SU-DHL-6 (cell line): ENCODE measurements at regions not wholly inside any gene's neighbourhood (a gene's known extent, or its start where the extent isn't known, plus 50 kb on each side); places are given as distances from the start of the nearest gene placed in this dataset.
"Not testable (repeated sequence)": the region's sequence is repeated elsewhere in the genome, so short reads cannot be mapped to it uniquely, and the experiment has no call there.

ENCODE experiments used
- H2AFZ ChIP-seq: fragments of 200-600 bp; sonication (generic); 2 replicates; pipeline ENCODE4 v1.6.1; 2014; ENCODE audit warnings: low read depth, mild to moderate bottlenecking, moderate library complexity, mixed read lengths, antibody characterized with exemption, low read length; ENCODE audit not compliant: severe bottlenecking
- H3F3A ChIP-seq: fragments of 200-600 bp; shearing (Covaris generic); 2 replicates; pipeline ENCODE4 v1.6.0; 2016; ENCODE audit warnings: antibody characterized with exemption, mild to moderate bottlenecking; ENCODE audit not compliant: insufficient read depth
- H3K27ac ChIP-seq: fragments of 200-600 bp; sonication (generic); 2 replicates; pipeline ENCODE4 v1.5.1; 2016; ENCODE audit warnings: low read depth, mild to moderate bottlenecking, low read length, moderate library complexity, mixed read lengths
- H3K27me3 ChIP-seq: fragments of 200-600 bp; sonication (generic), shearing (Covaris generic); 2 replicates; pipeline ENCODE4 v1.6.0; 2014; ENCODE audit warnings: mild to moderate bottlenecking, low read length
- H3K36me3 ChIP-seq: fragments of 200-600 bp; sonication (generic); 2 replicates; pipeline ENCODE4 v1.6.1; 2014; ENCODE audit warnings: mild to moderate bottlenecking, low read length, mixed read lengths
- H3K4me2 ChIP-seq: fragments of 300-600, 200-600 bp; shearing (Covaris generic), sonication (generic); 2 replicates; pipeline ENCODE4 v1.6.0; 2014; ENCODE audit warnings: low read length, low read depth, mild to moderate bottlenecking; ENCODE audit not compliant: poor library complexity, severe bottlenecking
- H3K4me3 ChIP-seq: fragments of 200-600 bp; sonication (generic); 2 replicates; pipeline ENCODE4 v1.5.1; 2014; ENCODE audit warnings: antibody characterized with exemption, low read length, mild to moderate bottlenecking, mixed read lengths; ENCODE audit not compliant: insufficient read depth, poor library complexity, severe bottlenecking
- H3K79me2 ChIP-seq: fragments of 200-600 bp; sonication (generic); 2 replicates; pipeline ENCODE4 v1.6.1; 2014; ENCODE audit warnings: mild to moderate bottlenecking, low read length, moderate library complexity; ENCODE audit not compliant: insufficient read depth
- H3K9ac ChIP-seq: fragments of 200-600 bp; sonication (generic); 2 replicates; pipeline ENCODE4 v1.7.0; 2014; ENCODE audit warnings: mild to moderate bottlenecking, low read length
- H3K9me2 ChIP-seq: fragments of 200-600 bp; sonication (generic); replicated peaks from 2 replicates; pipeline ENCODE4 v1.6.1; 2014; ENCODE audit warnings: low read length; ENCODE audit not compliant: insufficient read depth
- H3K9me3 ChIP-seq: fragments of 200-600 bp; sonication (generic); 2 replicates; pipeline ENCODE4 v1.6.1; 2014; ENCODE audit warnings: low read length, mixed read lengths; ENCODE audit not compliant: insufficient read depth
- H4K20me1 ChIP-seq: fragments of 200-600 bp; sonication (generic); 2 replicates; pipeline ENCODE4 v1.6.1; 2014; ENCODE audit warnings: low read depth, mild to moderate bottlenecking, antibody characterized with exemption, low read length, moderate library complexity, mixed read lengths
- EZH2phosphoT487 ChIP-seq: fragments of 200-600 bp; sonication (generic), shearing (Covaris generic); conservative IDR thresholded peaks from 2 replicates; pipeline ENCODE4 v1.6.1; 2018; ENCODE audit warnings: mild to moderate bottlenecking, antibody characterized with exemption, low read length, moderate library complexity, mixed read lengths
- TF ChIP-seq, protein P1 (sequence below): fragments of 200-600 bp; sonication (generic); IDR thresholded peaks from one replicate; pipeline ENCODE4 v1.5.1; 2017; ENCODE audit warnings: antibody characterized with exemption, mild to moderate bottlenecking, low read length, moderate library complexity; ENCODE audit not compliant: insufficient read depth, poor library complexity, severe bottlenecking

GRCh38 chr20:23293689-23294088 lies 56.9 kb upstream of the NXT1 start:
- Histone ChIP-seq H3K4me3 (no peak overlapping the region), H3K4me2 (no peak overlapping the region), H2AFZ (no peak overlapping the region), H3K27me3 (no peaks in the 10 kb centered on the region), H3K9me2 (no peaks in the 10 kb centered on the region), H4K20me1 (no peaks in the 10 kb centered on the region), H3K9ac (no peak overlapping the region), H3K27ac (no peak overlapping the region), H3F3A (no peaks in the 10 kb centered on the region), H3K9me3 (no peaks in the 10 kb centered on the region), H3K79me2 (no peaks in the 10 kb centered on the region), H3K36me3 (no peaks in the 10 kb centered on the region)
- TF ChIP-seq, protein P1, sequence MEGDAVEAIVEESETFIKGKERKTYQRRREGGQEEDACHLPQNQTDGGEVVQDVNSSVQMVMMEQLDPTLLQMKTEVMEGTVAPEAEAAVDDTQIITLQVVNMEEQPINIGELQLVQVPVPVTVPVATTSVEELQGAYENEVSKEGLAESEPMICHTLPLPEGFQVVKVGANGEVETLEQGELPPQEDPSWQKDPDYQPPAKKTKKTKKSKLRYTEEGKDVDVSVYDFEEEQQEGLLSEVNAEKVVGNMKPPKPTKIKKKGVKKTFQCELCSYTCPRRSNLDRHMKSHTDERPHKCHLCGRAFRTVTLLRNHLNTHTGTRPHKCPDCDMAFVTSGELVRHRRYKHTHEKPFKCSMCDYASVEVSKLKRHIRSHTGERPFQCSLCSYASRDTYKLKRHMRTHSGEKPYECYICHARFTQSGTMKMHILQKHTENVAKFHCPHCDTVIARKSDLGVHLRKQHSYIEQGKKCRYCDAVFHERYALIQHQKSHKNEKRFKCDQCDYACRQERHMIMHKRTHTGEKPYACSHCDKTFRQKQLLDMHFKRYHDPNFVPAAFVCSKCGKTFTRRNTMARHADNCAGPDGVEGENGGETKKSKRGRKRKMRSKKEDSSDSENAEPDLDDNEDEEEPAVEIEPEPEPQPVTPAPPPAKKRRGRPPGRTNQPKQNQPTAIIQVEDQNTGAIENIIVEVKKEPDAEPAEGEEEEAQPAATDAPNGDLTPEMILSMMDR: no peak
- no peak for TF ChIP-seq EZH2phosphoT487

GRCh38 chr20:23292311-23292710 lies 58.3 kb upstream of the NXT1 start:
- H3K4me2 ChIP-seq, H2AFZ ChIP-seq, H3K9ac ChIP-seq, H3K27ac ChIP-seq, H3F3A ChIP-seq, H3K36me3 ChIP-seq, H3K79me2 ChIP-seq, H3K9me2 ChIP-seq, H4K20me1 ChIP-seq, H3K4me3 ChIP-seq, H3K9me3 ChIP-seq, H3K27me3 ChIP-seq: not testable (repeated sequence)

GRCh38 chr20:23291575-23292240 lies 58.9 kb upstream of the NXT1 start:
- TF ChIP-seq, protein P1: no peak
- no peak for TF ChIP-seq EZH2phosphoT487
- no peaks in the 10 kb centered on the region for H3K27me3 ChIP-seq
- no peaks in the 10 kb centered on the region for H4K20me1 ChIP-seq
- H3K27ac ChIP-seq: no peak overlapping the region
- H3K79me2 ChIP-seq: no peaks in the 10 kb centered on the region
- no peaks in the 10 kb centered on the region for H3K36me3 ChIP-seq
- H3F3A ChIP-seq: no peaks in the 10 kb centered on the region
- no peak overlapping the region for H2AFZ ChIP-seq
- no peaks in the 10 kb centered on the region for H3K9me3 ChIP-seq
- no peaks in the 10 kb centered on the region for H3K9me2 ChIP-seq
- H3K4me2 ChIP-seq: no peak overlapping the region
- H3K4me3 ChIP-seq: no peak overlapping the region
- H3K9ac ChIP-seq: no peak overlapping the region

DNA sequence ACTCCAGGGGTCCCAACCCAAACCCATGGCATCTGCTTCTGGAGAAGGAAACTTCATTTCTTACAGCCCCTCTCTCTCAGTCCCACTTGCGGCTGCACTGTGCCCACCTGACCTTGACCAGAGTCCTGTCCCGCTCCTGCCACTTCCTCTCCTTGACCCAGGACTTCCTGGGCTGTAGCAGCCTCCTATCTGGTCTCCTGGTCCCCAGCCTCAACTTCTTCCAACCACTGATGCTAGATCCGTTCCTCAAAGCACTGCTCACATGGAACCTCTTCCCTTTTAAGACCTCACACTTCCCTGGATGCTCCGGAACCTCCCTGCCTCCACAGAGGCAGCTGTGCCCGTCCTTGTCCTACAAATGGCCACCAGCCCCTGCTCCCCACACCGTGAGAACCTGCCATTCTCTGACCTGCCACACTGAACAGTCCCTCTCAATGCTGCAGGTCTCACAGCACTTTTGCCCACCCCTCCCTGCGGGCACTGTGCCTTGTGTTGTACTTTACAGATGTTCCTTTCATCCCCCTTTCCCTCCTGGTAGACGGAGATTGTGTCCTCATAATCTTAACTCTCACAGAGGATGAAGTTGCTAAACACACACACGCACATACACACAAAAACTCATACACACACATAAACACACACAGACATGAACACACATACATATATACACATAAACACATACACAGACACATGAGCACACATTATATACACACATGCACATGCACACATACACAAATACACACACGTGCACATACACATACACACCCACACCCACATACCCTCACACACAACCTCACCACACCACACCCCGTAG lies 59.6 kb upstream of the NXT1 start:
- TF ChIP-seq, protein P1: no peak
- no peak for TF ChIP-seq EZH2phosphoT487
- Histone ChIP-seq H4K20me1 (no peaks in the 10 kb centered on the region), H2AFZ (no peak overlapping the region), H3K9ac (no peak overlapping the region), H3K79me2 (no peaks in the 10 kb centered on the region), H3F3A (no peaks in the 10 kb centered on the region), H3K27ac (no peak overlapping the region), H3K4me3 (no peak overlapping the region), H3K9me3 (no peaks in the 10 kb centered on the region), H3K36me3 (no peaks in the 10 kb centered on the region), H3K9me2 (no peaks in the 10 kb centered on the region), H3K4me2 (no peak overlapping the region), H3K27me3 (no peaks in the 10 kb centered on the region)
